ENCODE measurements at regions not wholly inside any gene's neighbourhood (a gene's known extent, or its start where the extent isn't known, plus 50 kb on each side); places are given as distances from the start of the nearest gene placed in this dataset.

- no peak for TF ChIP-seq CTCF (IDR thresholded peaks at IDR 0.05; ENCODE audit: low read length)
- no peak for TF ChIP-seq EZH2 (IDR thresholded peaks at IDR 0.05; ENCODE audit: borderline replicate concordance, low read length)
- Histone ChIP-seq H2AFZ (ENCODE audit: low read length) (no peak overlapping the region), H3K79me2 (ENCODE audit: insufficient read depth, low read length) (no peaks in the 10 kb centered on the region), H3K4me2 (ENCODE audit: low read length) (no peak overlapping the region), H3K4me3 (ENCODE audit: low read depth, low read length, poor library complexity, severe bottlenecking) (no peak overlapping the region), H3K27me3 (ENCODE audit: insufficient read depth, low read length) (no peaks in the 10 kb centered on the region), H3K9me2 (ENCODE audit: low read depth, low read length) (no peaks in the 10 kb centered on the region), H4K20me1 (ENCODE audit: insufficient read depth, low read length) (no peaks in the 10 kb centered on the region), H3K9me3 (ENCODE audit: low read length) (no peaks in the 10 kb centered on the region), H3F3A (ENCODE audit: insufficient read depth, low read length) (no peaks in the 10 kb centered on the region), H3K27ac (ENCODE audit: low read depth, low read length, poor library complexity, severe bottlenecking) (no peak overlapping the region), H3K4me1 (ENCODE audit: insufficient read depth, low read length, severe bottlenecking) (no peaks in the 10 kb centered on the region), H3K36me3 (ENCODE audit: insufficient read depth, low read length) (no peaks in the 10 kb centered on the region), H3K9ac (ENCODE audit: low read length) (no peak overlapping the region)
Observed at GRCh38 chr15:38818157-38818790, 253.7 kb upstream of the RASGRP1 start.

GRCh38 chr15:38819387-38819950, 254.9 kb upstream of the RASGRP1 start:
- Histone ChIP-seq H3K79me2 (ENCODE audit: insufficient read depth, low read length) (no peaks in the 10 kb centered on the region), H3K4me1 (ENCODE audit: insufficient read depth, low read length, severe bottlenecking) (no peaks in the 10 kb centered on the region), H3K9ac (ENCODE audit: low read length) (no peak overlapping the region), H3K27me3 (ENCODE audit: insufficient read depth, low read length) (no peaks in the 10 kb centered on the region), H3K4me3 (ENCODE audit: low read depth, low read length, poor library complexity, severe bottlenecking) (no peak overlapping the region), H3K27ac (ENCODE audit: low read depth, low read length, poor library complexity, severe bottlenecking) (no peak overlapping the region), H3K9me3 (ENCODE audit: low read length) (no peaks in the 10 kb centered on the region), H3K9me2 (ENCODE audit: low read depth, low read length) (no peaks in the 10 kb centered on the region), H3K36me3 (ENCODE audit: insufficient read depth, low read length) (no peaks in the 10 kb centered on the region), H2AFZ (ENCODE audit: low read length) (no peak overlapping the region), H4K20me1 (ENCODE audit: insufficient read depth, low read length) (no peaks in the 10 kb centered on the region), H3K4me2 (ENCODE audit: low read length) (no peak overlapping the region), H3F3A (ENCODE audit: insufficient read depth, low read length) (no peaks in the 10 kb centered on the region)
- TF ChIP-seq EZH2 (IDR thresholded peaks at IDR 0.05; ENCODE audit: borderline replicate concordance, low read length) (no peak), CTCF (IDR thresholded peaks at IDR 0.05; ENCODE audit: low read length) (no peak)

- no peaks in the 10 kb centered on the region for H3K27me3 ChIP-seq (ENCODE audit: insufficient read depth, low read length)
- no peaks in the 10 kb centered on the region for H3K4me1 ChIP-seq (ENCODE audit: insufficient read depth, low read length, severe bottlenecking)
- H2AFZ ChIP-seq (ENCODE audit: low read length), result no peak overlapping the region
- H3K9me3 ChIP-seq (ENCODE audit: low read length), result no peaks in the 10 kb centered on the region
- H3K27ac ChIP-seq (ENCODE audit: low read depth, low read length, poor library complexity, severe bottlenecking), result no peak overlapping the region
- no peaks in the 10 kb centered on the region for H3K9me2 ChIP-seq (ENCODE audit: low read depth, low read length)
- H3K4me3 ChIP-seq (ENCODE audit: low read depth, low read length, poor library complexity, severe bottlenecking), result no peak overlapping the region
- TF ChIP-seq CTCF (IDR thresholded peaks at IDR 0.05; ENCODE audit: low read length) (no peak), EZH2 (IDR thresholded peaks at IDR 0.05; ENCODE audit: borderline replicate concordance, low read length) (no peak)
- no peak overlapping the region for H3K9ac ChIP-seq (ENCODE audit: low read length)
- H3F3A ChIP-seq (ENCODE audit: insufficient read depth, low read length), result no peaks in the 10 kb centered on the region
- H4K20me1 ChIP-seq (ENCODE audit: insufficient read depth, low read length), result no peaks in the 10 kb centered on the region
- no peaks in the 10 kb centered on the region for H3K79me2 ChIP-seq (ENCODE audit: insufficient read depth, low read length)
- no peaks in the 10 kb centered on the region for H3K36me3 ChIP-seq (ENCODE audit: insufficient read depth, low read length)
- H3K4me2 ChIP-seq (ENCODE audit: low read length), result no peak overlapping the region
Observed at GRCh38 chr15:38823263-38823662, 258.6 kb upstream of the RASGRP1 start.
